ENCODE measurements at regions not wholly inside any gene's neighbourhood (a gene's known extent, or its start where the extent isn't known, plus 50 kb on each side); places are given as distances from the start of the nearest gene placed in this dataset.

DNA sequence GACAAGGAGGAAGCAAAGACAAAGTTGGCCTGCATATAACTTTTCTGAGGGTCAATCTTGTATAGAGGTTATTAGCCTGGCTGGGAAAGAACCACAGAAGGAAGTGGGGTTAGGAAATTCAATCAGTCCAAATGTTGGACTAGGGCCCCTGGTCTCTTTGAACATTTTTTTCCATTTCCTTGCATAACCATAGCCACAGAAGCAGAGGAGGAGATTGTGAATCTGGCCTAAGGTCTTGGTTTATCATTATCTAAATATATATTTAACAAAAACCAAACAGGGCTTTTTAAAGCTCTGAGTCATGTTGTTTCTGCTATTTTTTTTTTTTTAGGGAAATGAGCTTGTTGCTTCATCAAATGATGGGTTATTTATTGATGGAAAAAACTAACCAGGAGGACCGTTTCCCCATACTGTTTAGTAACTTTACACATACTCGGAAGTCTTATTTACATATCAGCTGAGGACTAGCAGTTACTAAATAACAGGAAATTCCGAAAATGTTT lies 97.7 kb upstream of the ACSL4 start:
- TF ChIP-seq, protein P1, sequence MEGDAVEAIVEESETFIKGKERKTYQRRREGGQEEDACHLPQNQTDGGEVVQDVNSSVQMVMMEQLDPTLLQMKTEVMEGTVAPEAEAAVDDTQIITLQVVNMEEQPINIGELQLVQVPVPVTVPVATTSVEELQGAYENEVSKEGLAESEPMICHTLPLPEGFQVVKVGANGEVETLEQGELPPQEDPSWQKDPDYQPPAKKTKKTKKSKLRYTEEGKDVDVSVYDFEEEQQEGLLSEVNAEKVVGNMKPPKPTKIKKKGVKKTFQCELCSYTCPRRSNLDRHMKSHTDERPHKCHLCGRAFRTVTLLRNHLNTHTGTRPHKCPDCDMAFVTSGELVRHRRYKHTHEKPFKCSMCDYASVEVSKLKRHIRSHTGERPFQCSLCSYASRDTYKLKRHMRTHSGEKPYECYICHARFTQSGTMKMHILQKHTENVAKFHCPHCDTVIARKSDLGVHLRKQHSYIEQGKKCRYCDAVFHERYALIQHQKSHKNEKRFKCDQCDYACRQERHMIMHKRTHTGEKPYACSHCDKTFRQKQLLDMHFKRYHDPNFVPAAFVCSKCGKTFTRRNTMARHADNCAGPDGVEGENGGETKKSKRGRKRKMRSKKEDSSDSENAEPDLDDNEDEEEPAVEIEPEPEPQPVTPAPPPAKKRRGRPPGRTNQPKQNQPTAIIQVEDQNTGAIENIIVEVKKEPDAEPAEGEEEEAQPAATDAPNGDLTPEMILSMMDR (IDR thresholded peaks at IDR 0.05) = no peak
- TF ChIP-seq, protein P2, sequence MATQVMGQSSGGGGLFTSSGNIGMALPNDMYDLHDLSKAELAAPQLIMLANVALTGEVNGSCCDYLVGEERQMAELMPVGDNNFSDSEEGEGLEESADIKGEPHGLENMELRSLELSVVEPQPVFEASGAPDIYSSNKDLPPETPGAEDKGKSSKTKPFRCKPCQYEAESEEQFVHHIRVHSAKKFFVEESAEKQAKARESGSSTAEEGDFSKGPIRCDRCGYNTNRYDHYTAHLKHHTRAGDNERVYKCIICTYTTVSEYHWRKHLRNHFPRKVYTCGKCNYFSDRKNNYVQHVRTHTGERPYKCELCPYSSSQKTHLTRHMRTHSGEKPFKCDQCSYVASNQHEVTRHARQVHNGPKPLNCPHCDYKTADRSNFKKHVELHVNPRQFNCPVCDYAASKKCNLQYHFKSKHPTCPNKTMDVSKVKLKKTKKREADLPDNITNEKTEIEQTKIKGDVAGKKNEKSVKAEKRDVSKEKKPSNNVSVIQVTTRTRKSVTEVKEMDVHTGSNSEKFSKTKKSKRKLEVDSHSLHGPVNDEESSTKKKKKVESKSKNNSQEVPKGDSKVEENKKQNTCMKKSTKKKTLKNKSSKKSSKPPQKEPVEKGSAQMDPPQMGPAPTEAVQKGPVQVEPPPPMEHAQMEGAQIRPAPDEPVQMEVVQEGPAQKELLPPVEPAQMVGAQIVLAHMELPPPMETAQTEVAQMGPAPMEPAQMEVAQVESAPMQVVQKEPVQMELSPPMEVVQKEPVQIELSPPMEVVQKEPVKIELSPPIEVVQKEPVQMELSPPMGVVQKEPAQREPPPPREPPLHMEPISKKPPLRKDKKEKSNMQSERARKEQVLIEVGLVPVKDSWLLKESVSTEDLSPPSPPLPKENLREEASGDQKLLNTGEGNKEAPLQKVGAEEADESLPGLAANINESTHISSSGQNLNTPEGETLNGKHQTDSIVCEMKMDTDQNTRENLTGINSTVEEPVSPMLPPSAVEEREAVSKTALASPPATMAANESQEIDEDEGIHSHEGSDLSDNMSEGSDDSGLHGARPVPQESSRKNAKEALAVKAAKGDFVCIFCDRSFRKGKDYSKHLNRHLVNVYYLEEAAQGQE (IDR thresholded peaks at IDR 0.05; ENCODE audit: insufficient read depth in 1 of 2, low read depth in 2 of 2, low read length in 1 of 2) = no peak
- TF ChIP-seq POLR2AphosphoS5 (IDR thresholded peaks at IDR 0.05; ENCODE audit: low read depth, low read length) (no peak), TCF7L2 (IDR thresholded peaks at IDR 0.05; ENCODE audit: low read depth, low read length) (no peak), SIN3A (IDR thresholded peaks at IDR 0.05; ENCODE audit: borderline replicate concordance, insufficient read depth, low read depth, low read length) (no peak)

Data from Panc1 (cell line).